Bronchial epithelial cell (primary cell): ENCODE measurements at regions not wholly inside any gene's neighbourhood (a gene's known extent, or its start where the extent isn't known, plus 50 kb on each side); places are given as distances from the start of the nearest gene placed in this dataset.

Source experiments
- DNase-seq: peaks from one replicate; pipeline ENCODE4 v3.0.0-alpha.2; 2010; ENCODE audit warnings: low read depth
- FAIRE-seq: peaks from 2 replicates; lab custom pipeline; 2011; peaks lifted over from hg19 to GRCh38; lab: Jason Lieb, UNC
- H3K27me3 ChIP-seq: 2 replicates; pipeline ENCODE4 v1.5.1; 2011; ENCODE audit warnings: low read length; ENCODE audit not compliant: control insufficient read depth, insufficient read depth
- H3K36me3 ChIP-seq: 2 replicates; pipeline ENCODE4 v1.5.1; 2011; ENCODE audit warnings: low read length; ENCODE audit not compliant: control insufficient read depth, insufficient read depth
- H3K4me3 ChIP-seq: 2 replicates; pipeline ENCODE4 v1.5.1; 2011; ENCODE audit warnings: mild to moderate bottlenecking, low read depth, low read length, control low read depth
- TF ChIP-seq, protein P1 (sequence below): IDR thresholded peaks from 2 replicates; pipeline ENCODE4 v1.5.1; 2011; ENCODE audit warnings: mild to moderate bottlenecking, moderate library complexity, low read length, control low read depth, inconsistent platforms; ENCODE audit not compliant: insufficient read depth, severe bottlenecking

DNA sequence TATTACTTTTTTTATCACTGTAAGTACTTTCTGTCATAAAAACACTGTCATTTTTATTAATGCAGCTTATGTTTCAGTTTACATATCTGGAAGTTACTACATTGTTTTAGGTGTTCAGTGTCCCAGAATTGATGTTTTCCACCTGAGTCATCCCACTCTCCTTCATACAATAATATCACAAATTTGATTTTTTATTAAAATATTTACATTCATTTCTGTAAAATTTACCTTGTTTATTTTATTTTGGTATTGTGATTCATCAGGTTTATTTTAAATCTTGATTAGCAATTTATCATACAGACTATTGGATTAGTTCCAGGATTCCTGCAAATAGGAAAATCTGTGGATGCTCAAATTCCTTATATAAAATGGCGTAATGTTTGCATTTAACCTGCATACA, 1662.9 kb downstream of the SUCLG1 start:
- TF ChIP-seq, protein P1, sequence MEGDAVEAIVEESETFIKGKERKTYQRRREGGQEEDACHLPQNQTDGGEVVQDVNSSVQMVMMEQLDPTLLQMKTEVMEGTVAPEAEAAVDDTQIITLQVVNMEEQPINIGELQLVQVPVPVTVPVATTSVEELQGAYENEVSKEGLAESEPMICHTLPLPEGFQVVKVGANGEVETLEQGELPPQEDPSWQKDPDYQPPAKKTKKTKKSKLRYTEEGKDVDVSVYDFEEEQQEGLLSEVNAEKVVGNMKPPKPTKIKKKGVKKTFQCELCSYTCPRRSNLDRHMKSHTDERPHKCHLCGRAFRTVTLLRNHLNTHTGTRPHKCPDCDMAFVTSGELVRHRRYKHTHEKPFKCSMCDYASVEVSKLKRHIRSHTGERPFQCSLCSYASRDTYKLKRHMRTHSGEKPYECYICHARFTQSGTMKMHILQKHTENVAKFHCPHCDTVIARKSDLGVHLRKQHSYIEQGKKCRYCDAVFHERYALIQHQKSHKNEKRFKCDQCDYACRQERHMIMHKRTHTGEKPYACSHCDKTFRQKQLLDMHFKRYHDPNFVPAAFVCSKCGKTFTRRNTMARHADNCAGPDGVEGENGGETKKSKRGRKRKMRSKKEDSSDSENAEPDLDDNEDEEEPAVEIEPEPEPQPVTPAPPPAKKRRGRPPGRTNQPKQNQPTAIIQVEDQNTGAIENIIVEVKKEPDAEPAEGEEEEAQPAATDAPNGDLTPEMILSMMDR = no peak
- DNase-seq (peak; percentile 20), FAIRE-seq (no peak)
- Histone ChIP-seq H3K27me3 (no peaks in the 10 kb centered on the region), H3K4me3 (no peak overlapping the region), H3K36me3 (no peaks in the 10 kb centered on the region)

- Histone ChIP-seq H3K36me3 (no peaks in the 10 kb centered on the region), H3K27me3 (no peaks in the 10 kb centered on the region), H3K4me3 (no peak overlapping the region)
- TF ChIP-seq, protein P1 = no peak
- peak; percentile 79 for DNase-seq
- no peak for FAIRE-seq
These were observed 1663.6 kb downstream of the SUCLG1 start for GRCh38 chr2:82795446-82795845.

GRCh38 chr2:82793711-82794435, 1665.2 kb downstream of the SUCLG1 start:
- DNase-seq (no peak), FAIRE-seq (no peak)
- Histone ChIP-seq H3K4me3 (no peak overlapping the region), H3K27me3 (no peaks in the 10 kb centered on the region), H3K36me3 (no peaks in the 10 kb centered on the region)
- TF ChIP-seq, protein P1 = no peak

DNA sequence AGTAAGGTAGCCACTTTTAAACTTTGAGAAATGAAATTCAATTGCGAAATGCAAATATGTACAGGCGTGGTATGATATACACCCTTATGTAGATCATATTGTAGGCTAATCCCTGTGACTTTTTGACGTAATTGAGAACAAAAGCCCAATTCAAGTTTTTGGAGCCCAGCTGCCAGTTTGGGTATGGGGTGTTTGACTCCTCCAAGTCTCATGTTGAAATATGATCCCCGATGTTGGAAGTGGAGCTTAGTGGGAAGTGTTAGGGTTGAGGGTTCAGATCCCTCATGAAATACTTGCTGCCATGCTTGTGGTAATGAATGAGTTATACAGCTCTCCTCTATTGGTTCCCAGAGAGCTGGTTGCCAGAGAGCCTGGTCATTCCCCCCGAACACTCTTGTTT, 1666.8 kb downstream of the SUCLG1 start:
- TF ChIP-seq, protein P1 = no peak

GRCh38 chr2:82790206-82791021, 1668.7 kb downstream of the SUCLG1 start:
- Histone ChIP-seq H3K36me3 (no peaks in the 10 kb centered on the region), H3K27me3 (no peaks in the 10 kb centered on the region), H3K4me3 (no peak overlapping the region)
- TF ChIP-seq, protein P1 = no peak
- DNase-seq = peak; percentile 7
- FAIRE-seq = no peak

More for the DNA sequence above, 1666.8 kb downstream of the SUCLG1 start:
- DNase-seq (peak; percentile 2), FAIRE-seq (no peak)
- Histone ChIP-seq H3K36me3 (no peaks in the 10 kb centered on the region), H3K27me3 (no peaks in the 10 kb centered on the region), H3K4me3 (no peak overlapping the region)
